H9 (cell line): ENCODE measurements at regions not wholly inside any gene's neighbourhood (a gene's known extent, or its start where the extent isn't known, plus 50 kb on each side); places are given as distances from the start of the nearest gene placed in this dataset.

Source experiments
- DNase-seq: peaks from one replicate; pipeline ENCODE4 v3.0.0-alpha.2; 2017
- H2AFZ ChIP-seq: one replicate; pipeline ENCODE4 v1.6.1; 2013; ENCODE audit warnings: mild to moderate bottlenecking, low read length, control low read depth, moderate library complexity
- H2AK5ac ChIP-seq: 2 replicates; pipeline ENCODE4 v1.6.1; 2013; ENCODE audit warnings: low read length, control low read depth, mixed read lengths; ENCODE audit not compliant: insufficient read length
- H2BK120ac ChIP-seq: one replicate; pipeline ENCODE4 v1.6.1; 2013; ENCODE audit warnings: low read depth, mild to moderate bottlenecking, low read length, control low read depth, inconsistent platforms; ENCODE audit not compliant: poor library complexity, severe bottlenecking
- H2BK12ac ChIP-seq: 2 replicates; pipeline ENCODE4 v1.6.1; 2013; ENCODE audit warnings: low read length, control low read depth, mixed read lengths, low read depth; ENCODE audit not compliant: insufficient read length
- H2BK15ac ChIP-seq: 2 replicates; pipeline ENCODE4 v1.6.1; 2013; ENCODE audit warnings: low read depth, low read length, control low read depth
- H2BK20ac ChIP-seq: one replicate; pipeline ENCODE4 v1.6.1; 2013; ENCODE audit warnings: low read depth, mild to moderate bottlenecking, low read length, control low read depth, inconsistent platforms; ENCODE audit not compliant: poor library complexity, severe bottlenecking
- H2BK5ac ChIP-seq: 2 replicates; pipeline ENCODE4 v1.6.1; 2013; ENCODE audit warnings: low read length, control low read depth, mixed read lengths; ENCODE audit not compliant: insufficient read length
- H3K14ac ChIP-seq: 2 replicates; pipeline ENCODE4 v1.6.1; 2013; ENCODE audit warnings: low read length, control low read depth; ENCODE audit not compliant: insufficient read depth
- H3K18ac ChIP-seq: 2 replicates; pipeline ENCODE4 v1.6.1; 2013; ENCODE audit warnings: low read depth, mild to moderate bottlenecking, mixed read lengths, low read length, control low read depth; ENCODE audit not compliant: insufficient read length
- H3K23ac ChIP-seq: 2 replicates; pipeline ENCODE4 v1.6.1; 2013; ENCODE audit warnings: low read length, control low read depth, mixed read lengths, low read depth; ENCODE audit not compliant: insufficient read length
- H3K23me2 ChIP-seq: 2 replicates; pipeline ENCODE4 v1.6.1; 2013; ENCODE audit warnings: low read depth, mild to moderate bottlenecking, mixed read lengths, low read length, control low read depth; ENCODE audit not compliant: insufficient read length, poor library complexity, severe bottlenecking
- H3K27ac ChIP-seq: 2 replicates; pipeline ENCODE4 v1.5.1; 2013; ENCODE audit warnings: low read length, control low read depth, mixed read lengths, low read depth; ENCODE audit not compliant: insufficient read length
- H3K27me3 ChIP-seq: 2 replicates; pipeline ENCODE4 v1.6.1; 2013; ENCODE audit warnings: low read length, control low read depth, inconsistent platforms; ENCODE audit not compliant: insufficient read depth
- H3K4ac ChIP-seq: 2 replicates; pipeline ENCODE4 v1.6.1; 2013; ENCODE audit warnings: low read depth, mild to moderate bottlenecking, control low read depth, inconsistent platforms, low read length, moderate library complexity
- H3K4me1 ChIP-seq: 2 replicates; pipeline ENCODE4 v1.6.1; 2013; ENCODE audit warnings: low read length, control low read depth, inconsistent platforms; ENCODE audit not compliant: insufficient read depth
- H3K4me2 ChIP-seq: 2 replicates; pipeline ENCODE4 v1.6.1; 2013; ENCODE audit warnings: low read length, control low read depth, mixed read lengths; ENCODE audit not compliant: insufficient read length, insufficient read depth
- H3K56ac ChIP-seq: 2 replicates; pipeline ENCODE4 v1.6.1; 2013; ENCODE audit warnings: low read depth, mild to moderate bottlenecking, mixed read lengths, low read length, control low read depth; ENCODE audit not compliant: insufficient read length
- H3K79me1 ChIP-seq: 2 replicates; pipeline ENCODE4 v1.6.1; 2013; ENCODE audit warnings: low read depth, mild to moderate bottlenecking, moderate library complexity, low read length, control low read depth, inconsistent platforms; ENCODE audit not compliant: insufficient read depth, poor library complexity, severe bottlenecking
- H3K79me2 ChIP-seq: 2 replicates; pipeline ENCODE4 v1.6.1; 2013; ENCODE audit warnings: low read length, control low read depth, inconsistent platforms; ENCODE audit not compliant: insufficient read depth
- H3K9ac ChIP-seq: 2 replicates; pipeline ENCODE4 v1.6.1; 2013; ENCODE audit warnings: low read length, control low read depth, mixed read lengths; ENCODE audit not compliant: insufficient read length; ENCODE audit errors: extremely low read depth
- H3K9me3 ChIP-seq: one replicate; pipeline ENCODE4 v1.6.1; 2013; ENCODE audit warnings: low read depth, low read length, inconsistent platforms; ENCODE audit not compliant: control insufficient read depth
- H3T11ph ChIP-seq: one replicate; pipeline ENCODE4 v1.6.1; 2013; ENCODE audit warnings: mild to moderate bottlenecking, low read length, control low read depth, inconsistent platforms
- H4K20me1 ChIP-seq: one replicate; pipeline ENCODE4 v1.6.1; 2013; ENCODE audit not compliant: control insufficient read depth, insufficient read length, insufficient read depth
- H4K5ac ChIP-seq: 2 replicates; pipeline ENCODE4 v1.6.1; 2013; ENCODE audit warnings: low read depth, mild to moderate bottlenecking, mixed read lengths, low read length, control low read depth; ENCODE audit not compliant: insufficient read length
- H4K8ac ChIP-seq: replicated peaks from 2 replicates; pipeline ENCODE4 v1.6.1; 2013; ENCODE audit warnings: low read length, control low read depth, mixed read lengths, low read depth; ENCODE audit not compliant: insufficient read length
- H4K91ac ChIP-seq: 2 replicates; pipeline ENCODE4 v1.6.1; 2013; ENCODE audit warnings: low read depth, mild to moderate bottlenecking, moderate library complexity, mixed read lengths, low read length, control low read depth; ENCODE audit not compliant: insufficient read length
- H3K27ac Mint-ChIP-seq, 3 experiments: 2 replicates in 2 of 3; 3 replicates in 1 of 3; pipeline ENCODE4 v1.8.0; 2020 to 2021; ENCODE audit warnings: mixed read lengths in 3 of 3, mild to moderate bottlenecking in 1 of 3, moderate library complexity in 1 of 3
- H3K27me3 Mint-ChIP-seq: 2 replicates; pipeline ENCODE4 v1.8.0; 2021; ENCODE audit warnings: low read depth, mild to moderate bottlenecking, moderate library complexity, mixed read lengths
- H3K36me3 Mint-ChIP-seq, 3 experiments: 2 replicates in 2 of 3; 3 replicates in 1 of 3; pipeline ENCODE4 v1.8.0; 2020 to 2021; ENCODE audit warnings: low read depth in 3 of 3, mixed read lengths in 3 of 3; ENCODE audit not compliant: insufficient read depth in 1 of 3
- H3K4me1 Mint-ChIP-seq, 2 experiments: 2 replicates each; pipeline ENCODE4 v1.8.0; 2020; ENCODE audit warnings: mixed read lengths in 2 of 2
- H3K4me3 Mint-ChIP-seq, 2 experiments: 2 replicates in 1 of 2; 3 replicates in 1 of 2; pipeline ENCODE4 v1.8.0; 2020 to 2021; ENCODE audit warnings: mild to moderate bottlenecking in 2 of 2, mixed read lengths in 2 of 2, moderate library complexity in 1 of 2
- H3K9me3 Mint-ChIP-seq, 2 experiments: 2 replicates in 1 of 2; 3 replicates in 1 of 2; pipeline ENCODE4 v1.8.0; 2020; ENCODE audit warnings: mild to moderate bottlenecking in 2 of 2, mixed read lengths in 2 of 2, moderate library complexity in 1 of 2
- CTCF ChIP-seq: fragments of 200-600 bp; sonication (generic); conservative IDR thresholded peaks from 3 replicates; pipeline ENCODE4 v1.8.0; 2021; ENCODE audit warnings: antibody characterized with exemption, mild to moderate bottlenecking
- WGBS: extraction: QIAGEN DNeasy Blood & Tissue Kit; methylation state at CpG from one replicate; pipeline ENCODE4 v1.1.7; 2013; ENCODE audit warnings: missing lambda C conversion rate, low lambda C conversion rate, mixed read lengths; ENCODE audit not compliant: insufficient read length; ENCODE audit errors: extremely low coverage; 5-methylcytosine and 5-hydroxymethylcytosine counted together

GRCh38 chr6:169328112-169328801, 74.6 kb upstream of the THBS2 start:
- H3K9me3 ChIP-seq, result no peaks in the 10 kb centered on the region
- no peak for TF ChIP-seq CTCF
- H3K23ac ChIP-seq, result no peak overlapping the region
- H2BK120ac ChIP-seq, result no peak overlapping the region
- H3K79me1 ChIP-seq, result no peaks in the 10 kb centered on the region
- no peak for DNase-seq
- Mint-ChIP-seq H3K4me3 (no peak overlapping the region), H3K36me3 (no peaks in the 10 kb centered on the region), H3K4me1 (peaks cover 0 to 15% of the 10 kb centered on the region in 2 experiments; a peak in 2 of 4 replicates), H3K27ac (no peak overlapping the region), H3K27me3 (no peaks in the 10 kb centered on the region), H3K9me3 (peaks cover 0 to 1% of the 10 kb centered on the region in 2 experiments; a peak in 2 of 5 replicates)
- H3K14ac ChIP-seq, result no peak overlapping the region
- H4K5ac ChIP-seq, result no peak overlapping the region
- H3T11ph ChIP-seq, result no peak overlapping the region
- no peak overlapping the region for H3K27ac ChIP-seq
- no peaks in the 10 kb centered on the region for H3K27me3 ChIP-seq
- no CpG with 5 or more reads among the region's 5 CpGs for WGBS
- no peak overlapping the region for H2BK15ac ChIP-seq
- H3K9ac ChIP-seq, result no peak overlapping the region
- no peaks in the 10 kb centered on the region for H3K79me2 ChIP-seq
- no peak overlapping the region for H4K91ac ChIP-seq
- H3K56ac ChIP-seq, result no peak overlapping the region
- H3K4me2 ChIP-seq, result no peak overlapping the region
- no peak overlapping the region for H3K4ac ChIP-seq
- no peak overlapping the region for H2AK5ac ChIP-seq
- no peak overlapping the region for H2AFZ ChIP-seq
- no peak overlapping the region for H4K8ac ChIP-seq
- H2BK20ac ChIP-seq, result no peak overlapping the region
- H3K23me2 ChIP-seq, result no peaks in the 10 kb centered on the region
- H2BK12ac ChIP-seq, result no peak overlapping the region
- no peak overlapping the region for H3K18ac ChIP-seq
- no peaks in the 10 kb centered on the region for H4K20me1 ChIP-seq
- H2BK5ac ChIP-seq, result no peak overlapping the region
- H3K4me1 ChIP-seq, result no peaks in the 10 kb centered on the region
